GM06990 (cell line): ENCODE measurements at regions not wholly inside any gene's neighbourhood (a gene's known extent, or its start where the extent isn't known, plus 50 kb on each side); places are given as distances from the start of the nearest gene placed in this dataset.

Experiments used
- DNase-seq: peaks from one replicate; pipeline ENCODE4 v3.0.0-alpha.2; 2011; ENCODE audit not compliant: insufficient read length; ENCODE audit errors: extremely low read depth
- H3K27me3 ChIP-seq: replicated peaks from 2 replicates; pipeline ENCODE4 v1.6.0; 2011; ENCODE audit warnings: low read length; ENCODE audit not compliant: control insufficient read depth, insufficient read depth
- H3K36me3 ChIP-seq: 2 replicates; pipeline ENCODE4 v1.5.1; 2011; ENCODE audit warnings: low read length; ENCODE audit not compliant: control insufficient read depth, insufficient read depth
- H3K4me3 ChIP-seq: replicated peaks from 2 replicates; pipeline ENCODE4 v1.5.1; 2011; ENCODE audit warnings: low read depth, mild to moderate bottlenecking, control low read depth, low read length
- CTCF ChIP-seq: IDR thresholded peaks from 2 replicates; pipeline ENCODE4 v1.5.1; 2011; ENCODE audit warnings: low read length, control low read depth, mild to moderate bottlenecking, inconsistent platforms; ENCODE audit not compliant: insufficient read depth, poor library complexity, severe bottlenecking

GRCh38 chr2:215606219-215606618, 170.4 kb upstream of the FN1 start:
- H3K27me3 ChIP-seq: no peaks in the 10 kb centered on the region; the same call in 1 of the 2 replicates
- no peak overlapping the region for H3K4me3 ChIP-seq
- TF ChIP-seq CTCF: no peak
- H3K36me3 ChIP-seq: no peaks in the 10 kb centered on the region
- no peak for DNase-seq

GRCh38 chr2:215605214-215605613, 169.3 kb upstream of the FN1 start:
- no peak for DNase-seq
- TF ChIP-seq CTCF: no peak
- H3K27me3 ChIP-seq: no peaks in the 10 kb centered on the region; the same call in 1 of the 2 replicates
- no peaks in the 10 kb centered on the region for H3K36me3 ChIP-seq
- H3K4me3 ChIP-seq: no peak overlapping the region

GRCh38 chr2:215604606-215605005, 168.7 kb upstream of the FN1 start:
- Histone ChIP-seq H3K36me3 (no peaks in the 10 kb centered on the region), H3K4me3 (no peak overlapping the region), H3K27me3 (no peaks in the 10 kb centered on the region; the same call in 1 of the 2 replicates)
- no peak for DNase-seq
- no peak for TF ChIP-seq CTCF

GRCh38 chr2:215603440-215603839, 167.6 kb upstream of the FN1 start:
- TF ChIP-seq CTCF: no peak
- H3K4me3 ChIP-seq: no peak overlapping the region
- DNase-seq: no peak
- H3K36me3 ChIP-seq: no peaks in the 10 kb centered on the region
- no peaks in the 10 kb centered on the region for H3K27me3 ChIP-seq

- H3K36me3 ChIP-seq: no peaks in the 10 kb centered on the region
- DNase-seq: no peak
- H3K4me3 ChIP-seq: no peak overlapping the region
- no peak for TF ChIP-seq CTCF
- H3K27me3 ChIP-seq: no peaks in the 10 kb centered on the region
Measured at GRCh38 chr2:215602997-215603396, 167.1 kb upstream of the FN1 start.
